Activated T-cell treated with anti-CD3 and anti-CD28 coated beads for 48 hours (primary cell): ENCODE measurements at regions not wholly inside any gene's neighbourhood (a gene's known extent, or its start where the extent isn't known, plus 50 kb on each side); places are given as distances from the start of the nearest gene placed in this dataset.

ENCODE experiments used
- DNase-seq: peaks from one replicate; pipeline ENCODE4 v3.0.0-alpha.2; 2020; ENCODE audit warnings: low read depth

- no peak for DNase-seq
Measured at GRCh38 chr13:59452189-59452890, 711.4 kb downstream of the DIAPH3 start.

GRCh38 chr13:59458908-59459579 is 704.7 kb downstream of the DIAPH3 start:
- DNase-seq: no peak

- no peak for DNase-seq
Measured at GRCh38 chr13:59459972-59460371, 703.8 kb downstream of the DIAPH3 start.

- no peak for DNase-seq
Measured at GRCh38 chr13:59461411-59461810, 702.3 kb downstream of the DIAPH3 start.

GRCh38 chr13:59463023-59463422 is 700.7 kb downstream of the DIAPH3 start:
- no peak for DNase-seq

- DNase-seq: no peak
Measured at GRCh38 chr13:59464926-59465325, 698.8 kb downstream of the DIAPH3 start.

GRCh38 chr13:59468396-59468795 is 695.3 kb downstream of the DIAPH3 start:
- DNase-seq: no peak

- no peak for DNase-seq
Measured at GRCh38 chr13:59471106-59471505, 692.6 kb downstream of the DIAPH3 start.

- no peak for DNase-seq
Measured at GRCh38 chr13:59472134-59472533, 691.6 kb downstream of the DIAPH3 start.

GRCh38 chr13:59474696-59475095 is 689.0 kb downstream of the DIAPH3 start:
- no peak for DNase-seq

- no peak for DNase-seq
Measured at GRCh38 chr13:59475911-59476310, 687.8 kb downstream of the DIAPH3 start.

GRCh38 chr13:59476366-59476765 is 687.4 kb downstream of the DIAPH3 start:
- DNase-seq: no peak

- no peak for DNase-seq
Measured at GRCh38 chr13:59477011-59477410, 686.7 kb downstream of the DIAPH3 start.

- no peak for DNase-seq
Measured at GRCh38 chr13:59478908-59479307, 684.8 kb downstream of the DIAPH3 start.

GRCh38 chr13:59479629-59480028 is 684.1 kb downstream of the DIAPH3 start:
- no peak for DNase-seq

- DNase-seq: no peak
Measured at GRCh38 chr13:59480396-59481259, 683.1 kb downstream of the DIAPH3 start.

- DNase-seq: no peak
Measured at GRCh38 chr13:59483501-59484145, 680.1 kb downstream of the DIAPH3 start.

GRCh38 chr13:59487883-59488282 is 675.8 kb downstream of the DIAPH3 start:
- DNase-seq: no peak

- no peak for DNase-seq
Measured at GRCh38 chr13:59488436-59488835, 675.3 kb downstream of the DIAPH3 start.

- no peak for DNase-seq
Measured at GRCh38 chr13:59490651-59491050, 673.1 kb downstream of the DIAPH3 start.

GRCh38 chr13:59492030-59492636 is 671.6 kb downstream of the DIAPH3 start:
- DNase-seq: no peak

- DNase-seq: no peak
Measured at GRCh38 chr13:59493436-59493965, 670.2 kb downstream of the DIAPH3 start.
